ENCODE measurements at regions not wholly inside any gene's neighbourhood (a gene's known extent, or its start where the extent isn't known, plus 50 kb on each side); places are given as distances from the start of the nearest gene placed in this dataset.

DNA sequence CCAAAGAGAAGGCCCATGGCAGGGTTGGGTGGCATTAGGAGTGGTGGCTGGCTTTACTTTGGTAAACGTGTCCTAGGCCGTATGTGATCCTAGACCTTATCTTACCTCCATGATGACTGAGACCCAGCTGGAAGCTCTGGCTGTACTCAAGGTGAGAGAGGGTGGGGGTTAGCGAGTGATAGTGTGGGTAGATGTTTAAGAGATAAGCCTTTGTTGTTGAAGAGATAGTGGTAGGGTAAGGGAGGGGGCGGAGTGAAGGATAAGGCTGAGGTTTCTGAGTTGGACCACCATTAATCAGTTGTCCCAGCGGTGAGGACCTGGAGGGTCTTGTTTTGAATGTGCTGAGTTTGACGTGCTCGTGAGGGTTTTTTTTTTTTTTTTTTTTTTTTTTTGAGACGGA, 61.5 kb upstream of the ULK4 start:
- Histone ChIP-seq H3K79me2 (ENCODE audit: low read length) (peaks cover 82% of the 10 kb centered on the region), H3K27ac (ENCODE audit: low read length) (no peak overlapping the region), H3K9me2 (replicated peaks; ENCODE audit: low read length) (no peaks in the 10 kb centered on the region), H3F3A (ENCODE audit: low read length, unreplicated experiment) (peaks cover 6% of the 10 kb centered on the region), H3K4me3 (ENCODE audit: low read length) (no peak overlapping the region), H3K4me2 (ENCODE audit: low read length) (no peak overlapping the region), H3K27me3 (ENCODE audit: low read length) (no peaks in the 10 kb centered on the region), H3K9ac (ENCODE audit: low read length) (no peak overlapping the region), H3K4me1 (ENCODE audit: insufficient read depth, low read length) (peaks cover 50% of the 10 kb centered on the region), H3K9me3 (ENCODE audit: low read length) (no peaks in the 10 kb centered on the region), H3K36me3 (ENCODE audit: low read depth, low read length) (no peaks in the 10 kb centered on the region), H2AFZ (ENCODE audit: low read length) (no peak overlapping the region), H4K20me1 (ENCODE audit: low read length) (peaks cover 35% of the 10 kb centered on the region)
- DNase-seq: no peak
- POLR2A ChIA-PET (ENCODE audit: unreplicated experiment): no interaction called here
- BruUV-seq (replicated peaks): no TSS peak
- CTCF ChIA-PET: no interaction called here
- no peak for ATAC-seq
- TF ChIP-seq EZH2 (IDR thresholded peaks at IDR 0.05; ENCODE audit: low read length, unreplicated experiment): no peak
- no peak for TF ChIP-seq EZH2phosphoT487 (IDR thresholded peaks at IDR 0.05; ENCODE audit: borderline replicate concordance, low read length)
- TF ChIP-seq, protein P1, sequence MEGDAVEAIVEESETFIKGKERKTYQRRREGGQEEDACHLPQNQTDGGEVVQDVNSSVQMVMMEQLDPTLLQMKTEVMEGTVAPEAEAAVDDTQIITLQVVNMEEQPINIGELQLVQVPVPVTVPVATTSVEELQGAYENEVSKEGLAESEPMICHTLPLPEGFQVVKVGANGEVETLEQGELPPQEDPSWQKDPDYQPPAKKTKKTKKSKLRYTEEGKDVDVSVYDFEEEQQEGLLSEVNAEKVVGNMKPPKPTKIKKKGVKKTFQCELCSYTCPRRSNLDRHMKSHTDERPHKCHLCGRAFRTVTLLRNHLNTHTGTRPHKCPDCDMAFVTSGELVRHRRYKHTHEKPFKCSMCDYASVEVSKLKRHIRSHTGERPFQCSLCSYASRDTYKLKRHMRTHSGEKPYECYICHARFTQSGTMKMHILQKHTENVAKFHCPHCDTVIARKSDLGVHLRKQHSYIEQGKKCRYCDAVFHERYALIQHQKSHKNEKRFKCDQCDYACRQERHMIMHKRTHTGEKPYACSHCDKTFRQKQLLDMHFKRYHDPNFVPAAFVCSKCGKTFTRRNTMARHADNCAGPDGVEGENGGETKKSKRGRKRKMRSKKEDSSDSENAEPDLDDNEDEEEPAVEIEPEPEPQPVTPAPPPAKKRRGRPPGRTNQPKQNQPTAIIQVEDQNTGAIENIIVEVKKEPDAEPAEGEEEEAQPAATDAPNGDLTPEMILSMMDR (conservative IDR thresholded peaks at IDR 0.05; ENCODE audit: low read depth, low read length): no peak
- intact Hi-C loops (cut with micrococcal nuclease): no loop called here

DNA sequence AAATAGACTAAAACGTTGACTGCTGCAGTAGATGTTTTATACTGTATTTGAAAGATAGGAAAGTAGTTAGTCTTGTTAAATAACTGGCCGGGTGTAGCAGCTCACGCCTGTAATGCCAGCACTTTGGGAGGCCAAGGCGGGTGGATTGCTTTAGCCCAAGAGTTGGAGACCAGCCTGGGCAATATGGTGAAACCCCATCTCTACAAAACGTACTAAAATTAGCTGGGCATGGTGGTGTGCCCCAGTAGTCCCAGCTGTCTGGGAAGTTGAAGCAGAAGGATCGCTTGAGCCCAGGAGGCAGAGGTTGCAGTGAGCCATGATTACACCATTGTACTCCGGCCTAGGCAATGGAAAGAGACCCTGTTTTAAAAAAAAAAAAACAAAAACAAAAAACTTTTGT, 60.5 kb upstream of the ULK4 start:
- H3K79me2 ChIP-seq (ENCODE audit: low read length): peaks cover 88% of the 10 kb centered on the region
- peaks cover 50% of the 10 kb centered on the region for H3K4me1 ChIP-seq (ENCODE audit: insufficient read depth, low read length)
- H3K27me3 ChIP-seq (ENCODE audit: low read length): no peaks in the 10 kb centered on the region
- TF ChIP-seq, protein P1 (conservative IDR thresholded peaks at IDR 0.05; ENCODE audit: low read depth, low read length): no peak
- no peak for TF ChIP-seq EZH2phosphoT487 (IDR thresholded peaks at IDR 0.05; ENCODE audit: borderline replicate concordance, low read length)
- TF ChIP-seq EZH2 (IDR thresholded peaks at IDR 0.05; ENCODE audit: low read length, unreplicated experiment): no peak
- no peak for ATAC-seq
- POLR2A ChIA-PET (ENCODE audit: unreplicated experiment): no interaction called here
- DNase-seq: no peak
- H3K9ac ChIP-seq (ENCODE audit: low read length): no peak overlapping the region
- H3K4me3 ChIP-seq (ENCODE audit: low read length): no peak overlapping the region
- H4K20me1 ChIP-seq (ENCODE audit: low read length): peaks cover 35% of the 10 kb centered on the region
- H3K36me3 ChIP-seq (ENCODE audit: low read depth, low read length): no peaks in the 10 kb centered on the region
- intact Hi-C loops (cut with micrococcal nuclease): no loop called here
- H3F3A ChIP-seq (ENCODE audit: low read length, unreplicated experiment): peaks cover 6% of the 10 kb centered on the region
- no TSS peak for BruUV-seq (replicated peaks)
- no peak overlapping the region for H3K4me2 ChIP-seq (ENCODE audit: low read length)
- H3K9me3 ChIP-seq (ENCODE audit: low read length): no peaks in the 10 kb centered on the region
- no peak overlapping the region for H2AFZ ChIP-seq (ENCODE audit: low read length)
- no peaks in the 10 kb centered on the region for H3K9me2 ChIP-seq (replicated peaks; ENCODE audit: low read length)
- CTCF ChIA-PET: no interaction called here
- H3K27ac ChIP-seq (ENCODE audit: low read length): no peak overlapping the region

DNA sequence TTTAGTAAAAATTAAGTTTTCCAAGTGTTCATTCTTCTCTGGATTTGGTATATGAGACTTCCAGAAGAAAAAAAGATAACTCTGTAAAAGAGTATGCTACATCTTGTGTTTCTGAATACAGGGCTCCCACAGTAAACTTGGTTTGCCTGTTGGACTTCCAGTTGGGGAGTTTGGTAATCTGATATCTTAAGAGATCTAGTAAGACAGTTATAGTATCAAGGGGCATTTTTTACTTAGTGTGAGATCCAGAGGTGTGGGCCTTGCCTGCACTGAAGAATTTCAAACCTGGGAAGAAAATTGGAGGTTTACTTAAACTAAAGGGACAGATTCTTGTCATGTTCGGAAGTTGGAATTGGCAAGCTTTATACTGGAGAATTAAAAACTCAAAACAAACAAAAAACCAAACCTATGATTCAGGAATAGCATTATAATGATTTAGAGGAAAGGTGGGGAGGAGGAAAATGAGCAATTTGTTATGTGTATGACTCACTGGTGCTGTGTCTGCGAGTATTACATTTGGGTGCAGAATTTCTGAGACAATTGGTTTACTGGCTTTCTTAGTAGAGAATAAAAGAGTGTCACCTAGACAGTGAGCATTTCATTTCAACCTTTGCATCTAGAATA, 58.9 kb upstream of the ULK4 start:
- BruUV-seq (replicated peaks): no TSS peak
- Histone ChIP-seq H3K27me3 (ENCODE audit: low read length) (no peaks in the 10 kb centered on the region), H2AFZ (ENCODE audit: low read length) (no peak overlapping the region), H3K4me2 (ENCODE audit: low read length) (peak overlapping the region; percentile 71), H3K9me3 (ENCODE audit: low read length) (no peaks in the 10 kb centered on the region), H3K79me2 (ENCODE audit: low read length) (peaks cover 92% of the 10 kb centered on the region), H3K4me3 (ENCODE audit: low read length) (peak overlapping the region; percentile 16; the same call in 1 of the 2 replicates), H3K9ac (ENCODE audit: low read length) (no peak overlapping the region), H3K36me3 (ENCODE audit: low read depth, low read length) (no peaks in the 10 kb centered on the region), H3K4me1 (ENCODE audit: insufficient read depth, low read length) (peaks cover 46% of the 10 kb centered on the region), H3K9me2 (replicated peaks; ENCODE audit: low read length) (no peaks in the 10 kb centered on the region), H3F3A (ENCODE audit: low read length, unreplicated experiment) (peaks cover 6% of the 10 kb centered on the region), H3K27ac (ENCODE audit: low read length) (peak overlapping the region; percentile 64), H4K20me1 (ENCODE audit: low read length) (peaks cover 31% of the 10 kb centered on the region; the same call in 1 of the 2 replicates)
- DNase-seq (peak; percentile 93), ATAC-seq (peak; percentile 87)
- POLR2A ChIA-PET (ENCODE audit: unreplicated experiment): interaction anchor here (0.5 kb wide), 1 partner anchor 15 kb away, joined by 12 read pairs; no protein-coding TSS in a partner anchor
- CTCF ChIA-PET: interaction anchor here (0.6 kb wide), 1 partner anchor 61 kb away, joined by 4 read pairs; no protein-coding TSS in a partner anchor
- TF ChIP-seq EZH2phosphoT487 (IDR thresholded peaks at IDR 0.05; ENCODE audit: borderline replicate concordance, low read length) (no peak), EZH2 (IDR thresholded peaks at IDR 0.05; ENCODE audit: low read length, unreplicated experiment) (no peak)
- TF ChIP-seq, protein P1 (conservative IDR thresholded peaks at IDR 0.05; ENCODE audit: low read depth, low read length): no peak
- intact Hi-C loops (cut with micrococcal nuclease): loop anchor here (1.0 to 2.0 kb wide), 2 partner anchors 52 to 126 kb away; no protein-coding TSS in a partner anchor

All from PC-3 (cell line).